ENCODE measurements at regions not wholly inside any gene's neighbourhood (a gene's known extent, or its start where the extent isn't known, plus 50 kb on each side); places are given as distances from the start of the nearest gene placed in this dataset.

DNA sequence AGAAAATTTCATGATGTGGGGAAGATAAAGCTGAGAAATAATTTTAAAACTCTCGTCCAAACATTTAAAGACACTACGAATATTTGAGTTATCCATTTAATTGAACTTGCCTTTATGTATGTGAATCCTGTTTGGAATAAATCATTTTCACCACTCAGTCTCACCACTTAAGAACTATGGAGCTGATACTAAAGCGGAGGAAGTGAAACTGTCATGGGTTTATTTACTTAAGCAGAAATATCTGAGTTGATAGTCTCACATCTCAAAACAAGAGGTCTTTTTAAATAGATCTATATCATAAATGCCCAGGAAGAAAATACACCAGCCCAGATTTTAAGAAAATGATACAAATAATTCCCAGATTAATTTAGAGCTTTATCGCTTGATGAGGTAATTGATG, 532.4 kb downstream of the ZNF804A start:
- Histone ChIP-seq H3K4me2 (no peak overlapping the region), H3K27ac (no peak overlapping the region), H3K27me3 (no peaks in the 10 kb centered on the region), H3K79me2 (no peaks in the 10 kb centered on the region), H3K4me3 (no peak overlapping the region), H3K9me2 (replicated peaks; ENCODE audit: insufficient read depth) (no peaks in the 10 kb centered on the region), H3K9me3 (ENCODE audit: low read depth) (no peaks in the 10 kb centered on the region), H4K20me1 (ENCODE audit: insufficient read depth, poor library complexity, severe bottlenecking) (no peaks in the 10 kb centered on the region), H3K36me3 (replicated peaks; ENCODE audit: insufficient read depth, low read depth) (no peaks in the 10 kb centered on the region), H2AFZ (no peak overlapping the region), H3K4me1 (ENCODE audit: insufficient read depth) (no peaks in the 10 kb centered on the region)
- TF ChIP-seq CTCF (IDR thresholded peaks at IDR 0.05; ENCODE audit: poor library complexity) (no peak), EZH2 (IDR thresholded peaks at IDR 0.05; ENCODE audit: borderline replicate concordance) (no peak), EZH2phosphoT487 (IDR thresholded peaks at IDR 0.05; ENCODE audit: low read depth, severe bottlenecking, unreplicated experiment) (no peak)
- no peak for DNase-seq (ENCODE audit: low spot score)
- WGBS (ENCODE audit: low lambda C conversion rate, missing lambda C conversion rate), result 95% methylated on average over 4 of the region's 4 CpGs

- no peak overlapping the region for H3K27ac ChIP-seq
- no peak overlapping the region for H3K4me2 ChIP-seq
- no peaks in the 10 kb centered on the region for H3K36me3 ChIP-seq (replicated peaks; ENCODE audit: insufficient read depth, low read depth)
- H3K9me2 ChIP-seq (replicated peaks; ENCODE audit: insufficient read depth), result no peaks in the 10 kb centered on the region
- H2AFZ ChIP-seq, result no peak overlapping the region
- 96% methylated on average over 33 of the region's 39 CpGs for WGBS (ENCODE audit: low lambda C conversion rate, missing lambda C conversion rate)
- H3K4me1 ChIP-seq (ENCODE audit: insufficient read depth), result no peaks in the 10 kb centered on the region
- no peaks in the 10 kb centered on the region for H4K20me1 ChIP-seq (ENCODE audit: insufficient read depth, poor library complexity, severe bottlenecking)
- TF ChIP-seq CTCF (IDR thresholded peaks at IDR 0.05; ENCODE audit: poor library complexity) (no peak), EZH2 (IDR thresholded peaks at IDR 0.05; ENCODE audit: borderline replicate concordance) (no peak), EZH2phosphoT487 (IDR thresholded peaks at IDR 0.05; ENCODE audit: low read depth, severe bottlenecking, unreplicated experiment) (no peak)
- H3K79me2 ChIP-seq, result no peaks in the 10 kb centered on the region
- H3K4me3 ChIP-seq, result no peak overlapping the region
- no peaks in the 10 kb centered on the region for H3K9me3 ChIP-seq (ENCODE audit: low read depth)
- no peaks in the 10 kb centered on the region for H3K27me3 ChIP-seq
- DNase-seq (ENCODE audit: low spot score), result no peak
Measured at GRCh38 chr2:185132501-185133041, 534.2 kb downstream of the ZNF804A start.

DNA sequence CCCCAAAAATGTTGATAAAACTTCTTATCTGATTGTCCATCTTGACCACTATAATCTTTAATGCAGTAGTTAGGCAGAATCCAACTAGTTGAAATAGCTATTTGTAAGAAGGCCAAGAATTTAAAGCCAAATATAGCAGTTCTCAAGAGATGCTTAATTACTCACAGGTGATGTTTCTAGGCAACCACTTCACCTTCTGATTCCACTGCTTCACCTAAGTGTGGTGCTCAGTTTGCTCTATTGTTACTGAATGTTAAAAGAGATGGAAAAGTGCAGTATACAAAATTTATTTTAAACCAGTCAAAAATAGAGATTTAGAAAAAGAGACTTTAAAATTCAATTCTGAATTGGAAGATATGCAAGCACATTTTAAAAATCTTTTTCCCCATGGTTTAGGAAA, 539.4 kb downstream of the ZNF804A start:
- no peaks in the 10 kb centered on the region for H4K20me1 ChIP-seq (ENCODE audit: insufficient read depth, poor library complexity, severe bottlenecking)
- no peaks in the 10 kb centered on the region for H3K27me3 ChIP-seq
- H3K9me3 ChIP-seq (ENCODE audit: low read depth), result no peaks in the 10 kb centered on the region
- H3K9me2 ChIP-seq (replicated peaks; ENCODE audit: insufficient read depth), result no peaks in the 10 kb centered on the region
- no peak overlapping the region for H3K4me2 ChIP-seq
- no peak overlapping the region for H2AFZ ChIP-seq
- no peak for DNase-seq (ENCODE audit: low spot score)
- TF ChIP-seq EZH2phosphoT487 (IDR thresholded peaks at IDR 0.05; ENCODE audit: low read depth, severe bottlenecking, unreplicated experiment) (no peak), CTCF (IDR thresholded peaks at IDR 0.05; ENCODE audit: poor library complexity) (no peak), EZH2 (IDR thresholded peaks at IDR 0.05; ENCODE audit: borderline replicate concordance) (no peak)
- no peak overlapping the region for H3K4me3 ChIP-seq
- H3K79me2 ChIP-seq, result no peaks in the 10 kb centered on the region
- H3K27ac ChIP-seq, result no peak overlapping the region
- no peaks in the 10 kb centered on the region for H3K4me1 ChIP-seq (ENCODE audit: insufficient read depth)
- H3K36me3 ChIP-seq (replicated peaks; ENCODE audit: insufficient read depth, low read depth), result no peaks in the 10 kb centered on the region

- Histone ChIP-seq H3K9me3 (ENCODE audit: low read depth) (no peaks in the 10 kb centered on the region), H4K20me1 (ENCODE audit: insufficient read depth, poor library complexity, severe bottlenecking) (no peaks in the 10 kb centered on the region), H3K4me2 (no peak overlapping the region), H3K27me3 (no peaks in the 10 kb centered on the region), H3K4me1 (ENCODE audit: insufficient read depth) (no peaks in the 10 kb centered on the region), H3K36me3 (replicated peaks; ENCODE audit: insufficient read depth, low read depth) (no peaks in the 10 kb centered on the region), H3K27ac (no peak overlapping the region), H3K9me2 (replicated peaks; ENCODE audit: insufficient read depth) (no peaks in the 10 kb centered on the region), H3K79me2 (no peaks in the 10 kb centered on the region), H3K4me3 (no peak overlapping the region), H2AFZ (no peak overlapping the region)
- TF ChIP-seq CTCF (IDR thresholded peaks at IDR 0.05; ENCODE audit: poor library complexity) (no peak), EZH2phosphoT487 (IDR thresholded peaks at IDR 0.05; ENCODE audit: low read depth, severe bottlenecking, unreplicated experiment) (no peak), EZH2 (IDR thresholded peaks at IDR 0.05; ENCODE audit: borderline replicate concordance) (no peak)
- no peak for DNase-seq (ENCODE audit: low spot score)
- WGBS (ENCODE audit: low lambda C conversion rate, missing lambda C conversion rate), result 87% methylated on average over 1 of the region's 1 CpG
Measured at GRCh38 chr2:185142677-185143076, 544.3 kb downstream of the ZNF804A start.

All from hepatocyte (in vitro differentiated cells).